ENCODE measurements at regions not wholly inside any gene's neighbourhood (a gene's known extent, or its start where the extent isn't known, plus 50 kb on each side); places are given as distances from the start of the nearest gene placed in this dataset.

- no peak for TF ChIP-seq EP300 (IDR thresholded peaks at IDR 0.05)
- TF ChIP-seq CTCF (IDR thresholded peaks at IDR 0.05), result no peak
These were observed 53.4 kb upstream of the NKD1 start for GRCh38 chr16:50494501-50495491.

All from upper lobe of left lung (tissue), 4 donors.